ENCODE measurements at regions not wholly inside any gene's neighbourhood (a gene's known extent, or its start where the extent isn't known, plus 50 kb on each side); places are given as distances from the start of the nearest gene placed in this dataset.

DNA sequence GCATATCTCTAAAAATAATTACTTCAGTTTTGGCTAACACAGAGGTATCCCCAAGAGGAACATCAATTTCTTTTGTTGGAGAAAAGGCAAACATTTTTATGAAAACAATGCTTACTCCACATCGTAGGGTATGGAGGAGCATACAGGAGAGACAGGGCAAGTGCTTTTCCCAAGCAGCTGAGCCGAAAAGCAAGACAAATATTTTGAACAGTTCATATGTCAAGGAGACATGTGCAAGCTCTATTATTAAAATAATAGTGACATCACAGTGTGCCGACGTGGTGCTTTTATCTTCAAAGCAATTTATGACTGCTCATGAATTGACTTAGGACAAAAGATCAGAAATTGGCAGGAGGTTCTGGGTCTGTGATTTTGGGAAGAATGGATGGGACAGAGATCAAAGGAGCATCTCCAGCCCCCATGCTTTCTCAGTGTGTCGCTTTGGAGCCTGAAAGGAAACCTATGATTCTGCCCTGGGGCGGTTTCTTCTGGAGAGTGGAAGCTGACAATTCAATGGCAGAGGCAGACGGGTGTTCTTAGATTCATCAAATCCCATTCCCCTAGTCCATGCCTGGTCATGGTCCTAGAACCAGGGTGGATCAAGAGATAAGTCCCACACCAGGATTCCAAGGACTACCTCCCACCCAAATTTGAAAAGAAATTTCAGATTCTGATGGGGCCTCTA lies 97.1 kb downstream of the JCAD start:
- Histone ChIP-seq H3K27me3 (ENCODE audit: control insufficient read depth, insufficient read depth, low read length) (no peaks in the 10 kb centered on the region), H3K36me3 (ENCODE audit: control insufficient read depth, insufficient read depth, low read length) (no peaks in the 10 kb centered on the region), H3K4me3 (ENCODE audit: low read depth, low read length) (no peak overlapping the region)
- no peak for TF ChIP-seq CTCF (IDR thresholded peaks at IDR 0.05; ENCODE audit: insufficient read depth, low read length, poor library complexity, severe bottlenecking)
- DNase-seq (ENCODE audit: low read depth) = no peak

GRCh38 chr10:29961351-29961750 lies 98.0 kb downstream of the JCAD start:
- Histone ChIP-seq H3K4me3 (ENCODE audit: low read depth, low read length) (no peak overlapping the region), H3K27me3 (ENCODE audit: control insufficient read depth, insufficient read depth, low read length) (no peaks in the 10 kb centered on the region), H3K36me3 (ENCODE audit: control insufficient read depth, insufficient read depth, low read length) (no peaks in the 10 kb centered on the region)
- no peak for DNase-seq (ENCODE audit: low read depth)
- no peak for TF ChIP-seq CTCF (IDR thresholded peaks at IDR 0.05; ENCODE audit: insufficient read depth, low read length, poor library complexity, severe bottlenecking)

DNA sequence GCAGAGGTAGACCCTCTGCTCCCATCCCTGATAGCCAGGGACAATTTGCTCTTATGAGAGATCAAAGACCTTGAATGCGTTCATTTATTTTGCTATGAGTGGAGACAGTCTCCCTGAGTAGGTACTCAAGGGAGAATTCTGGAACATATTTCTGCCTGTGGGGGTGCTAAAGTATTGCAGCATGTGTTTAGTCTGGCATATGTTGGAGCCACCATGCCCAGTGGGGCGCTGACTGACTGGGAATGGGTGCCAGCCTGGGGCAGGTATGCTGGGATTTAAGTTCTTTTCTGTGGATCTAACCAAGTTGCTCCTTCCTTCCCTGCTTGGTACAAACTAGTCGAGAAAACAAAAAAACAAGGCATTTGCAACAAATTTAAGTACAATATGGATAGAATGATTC lies 99.1 kb downstream of the JCAD start:
- H3K36me3 ChIP-seq (ENCODE audit: control insufficient read depth, insufficient read depth, low read length) = no peaks in the 10 kb centered on the region
- TF ChIP-seq CTCF (IDR thresholded peaks at IDR 0.05; ENCODE audit: insufficient read depth, low read length, poor library complexity, severe bottlenecking) = no peak
- DNase-seq (ENCODE audit: low read depth) = no peak
- no peak overlapping the region for H3K4me3 ChIP-seq (ENCODE audit: low read depth, low read length)
- no peaks in the 10 kb centered on the region for H3K27me3 ChIP-seq (ENCODE audit: control insufficient read depth, insufficient read depth, low read length)

- Histone ChIP-seq H3K4me3 (ENCODE audit: low read depth, low read length) (no peak overlapping the region), H3K36me3 (ENCODE audit: control insufficient read depth, insufficient read depth, low read length) (no peaks in the 10 kb centered on the region), H3K27me3 (ENCODE audit: control insufficient read depth, insufficient read depth, low read length) (no peaks in the 10 kb centered on the region)
- TF ChIP-seq CTCF (IDR thresholded peaks at IDR 0.05; ENCODE audit: insufficient read depth, low read length, poor library complexity, severe bottlenecking) = no peak
- DNase-seq (ENCODE audit: low read depth) = no peak
These were observed 99.8 kb downstream of the JCAD start for GRCh38 chr10:29959586-29959985.

DNA sequence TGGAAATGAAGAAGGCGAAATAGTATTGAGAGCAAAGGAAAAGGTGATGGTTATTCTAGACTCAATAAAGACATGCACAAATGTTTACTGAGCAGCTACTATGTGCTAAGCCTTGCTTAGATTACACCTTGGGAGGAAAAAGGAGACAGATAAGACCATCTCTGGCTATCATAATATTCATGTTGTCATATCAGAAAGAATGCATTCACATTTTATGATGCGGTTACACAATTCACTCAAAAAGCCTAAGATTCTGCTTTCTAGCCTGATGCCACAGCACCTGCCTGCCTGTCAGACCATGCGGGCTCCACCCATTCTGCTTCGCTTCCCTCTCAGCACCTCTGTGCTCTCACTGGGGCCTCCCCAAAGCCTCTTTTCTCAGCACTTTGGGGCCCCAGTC lies 100.9 kb downstream of the JCAD start:
- Histone ChIP-seq H3K27me3 (ENCODE audit: control insufficient read depth, insufficient read depth, low read length) (no peaks in the 10 kb centered on the region), H3K36me3 (ENCODE audit: control insufficient read depth, insufficient read depth, low read length) (no peaks in the 10 kb centered on the region), H3K4me3 (ENCODE audit: low read depth, low read length) (no peak overlapping the region)
- DNase-seq (ENCODE audit: low read depth) = no peak
- no peak for TF ChIP-seq CTCF (IDR thresholded peaks at IDR 0.05; ENCODE audit: insufficient read depth, low read length, poor library complexity, severe bottlenecking)

DNA sequence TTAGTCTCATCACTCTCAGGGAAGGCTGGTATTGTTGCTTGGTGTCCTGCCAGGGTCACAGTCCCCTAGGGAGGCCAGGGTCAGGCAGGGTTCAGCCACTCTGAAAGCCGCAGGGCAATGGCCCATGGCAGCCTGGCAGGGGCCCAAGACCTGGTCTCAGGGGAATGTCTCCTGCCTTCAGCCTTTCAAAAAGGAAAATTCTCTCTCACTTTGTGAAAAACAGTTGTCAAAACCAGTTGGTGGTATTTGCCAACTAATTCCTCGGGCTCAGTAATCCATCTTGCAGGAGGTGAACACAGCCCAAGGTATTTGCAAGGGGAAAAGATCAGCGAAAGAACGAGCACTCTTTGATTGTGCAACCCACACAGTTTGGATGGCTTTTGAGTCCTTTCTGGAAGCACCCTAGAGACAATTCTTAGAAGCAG lies 101.5 kb downstream of the JCAD start:
- Histone ChIP-seq H3K36me3 (ENCODE audit: control insufficient read depth, insufficient read depth, low read length) (no peaks in the 10 kb centered on the region), H3K27me3 (ENCODE audit: control insufficient read depth, insufficient read depth, low read length) (no peaks in the 10 kb centered on the region), H3K4me3 (ENCODE audit: low read depth, low read length) (no peak overlapping the region)
- no peak for TF ChIP-seq CTCF (IDR thresholded peaks at IDR 0.05; ENCODE audit: insufficient read depth, low read length, poor library complexity, severe bottlenecking)
- DNase-seq (ENCODE audit: low read depth) = peak; percentile 82

All from kidney epithelial cell (primary cell).